GM12878 (cell line): ENCODE measurements at regions not wholly inside any gene's neighbourhood (a gene's known extent, or its start where the extent isn't known, plus 50 kb on each side); places are given as distances from the start of the nearest gene placed in this dataset.

ENCODE experiments used
- ATAC-seq: fragments of 200-7000 bp; cut with Tn5 transposase; 3 replicates; pipeline ENCODE4 v1.9.1; 2020; ENCODE audit warnings: mild to moderate bottlenecking, moderate library complexity
- BruUV-seq: library from RNA; stranded (reverse); fragments of 400-500 nt; replicated peaks from 2 replicates; lab custom pipeline; 2021; lab: Mats Ljungman, UMichigan
- CTCF ChIA-PET: fragments of 300-600 bp; sonication (Branson Sonifier 250); formaldehyde crosslinking; extraction: SDS; loops from one replicate; lab custom pipeline; 2021; ENCODE audit warnings: inconsistent platforms; lab: Yijun Ruan, JAX
- POLR2A ChIA-PET: fragments of 350-600 bp; formaldehyde crosslinking; extraction: SDS; loops from one replicate; lab custom pipeline; 2021; ENCODE audit warnings: inconsistent platforms; lab: Charles Lee
- RAD21 ChIA-PET: fragments of 300-600 bp; sonication (Branson Sonifier 250); formaldehyde crosslinking; loops from one replicate; lab custom pipeline; 2023; ENCODE audit warnings: antibody characterized with exemption; ENCODE audit not compliant: unreplicated experiment; lab: Charles Lee
- SMC1A ChIA-PET: fragments of 300-600 bp; sonication (Branson Sonifier 250); formaldehyde crosslinking; loops from one replicate; lab custom pipeline; 2023; ENCODE audit not compliant: unreplicated experiment, uncharacterized antibody; lab: Charles Lee
- DNase-seq: peaks from one replicate; pipeline ENCODE4 v3.0.0-alpha.2; 2011; ENCODE audit warnings: low read depth, low spot score
- FAIRE-seq: peaks from 3 replicates; lab custom pipeline; 2011; peaks lifted over from hg19 to GRCh38; lab: Jason Lieb, UNC
- H2AFZ ChIP-seq: 2 replicates; pipeline ENCODE4 v1.6.0; 2011; ENCODE audit warnings: low read depth, low read length, control low read depth; ENCODE audit not compliant: control insufficient read depth
- H3K27ac ChIP-seq: 2 replicates; pipeline ENCODE4 v1.5.1; 2011; ENCODE audit warnings: control low read depth; ENCODE audit not compliant: control insufficient read depth, insufficient read depth
- H3K27me3 ChIP-seq, 2 experiments: replicated peaks in 1 of 2; 2 replicates each; pipeline versions ENCODE4 v1.6.0 to v1.6.1; 2011; ENCODE audit warnings: low read length in 1 of 2; ENCODE audit not compliant: control insufficient read depth in 2 of 2, insufficient read depth in 2 of 2
- H3K36me3 ChIP-seq, 2 experiments: 2 replicates each; pipeline ENCODE4 v1.5.1; 2011; ENCODE audit warnings: low read length in 1 of 2; ENCODE audit not compliant: control insufficient read depth in 2 of 2, insufficient read depth in 2 of 2
- H3K4me1 ChIP-seq: 2 replicates; pipeline ENCODE4 v1.6.1; 2011; ENCODE audit warnings: mild to moderate bottlenecking, low read length, moderate library complexity, mixed read lengths; ENCODE audit not compliant: control insufficient read depth, insufficient read depth
- H3K4me2 ChIP-seq: 2 replicates; pipeline ENCODE4 v1.6.0; 2011; ENCODE audit warnings: control low read depth; ENCODE audit not compliant: control insufficient read depth, insufficient read depth
- H3K4me3 ChIP-seq: fragments of 200-600 bp; sonication (generic); 2 replicates; pipeline ENCODE4 v1.5.1; 2016
- H3K79me2 ChIP-seq: 2 replicates; pipeline ENCODE4 v1.6.0; 2011; ENCODE audit warnings: low read length; ENCODE audit not compliant: control insufficient read depth, insufficient read depth
- H3K9ac ChIP-seq: 2 replicates; pipeline ENCODE4 v1.8.0; 2011; ENCODE audit warnings: low read length, control low read depth, mixed read lengths; ENCODE audit not compliant: control insufficient read depth, insufficient read depth
- H3K9me3 ChIP-seq: replicated peaks from 3 replicates; pipeline ENCODE4 v1.5.1; 2011; ENCODE audit warnings: mild to moderate bottlenecking, low read length; ENCODE audit not compliant: control insufficient read depth, insufficient read depth
- H4K20me1 ChIP-seq: 2 replicates; pipeline ENCODE4 v1.6.0; 2011; ENCODE audit not compliant: control insufficient read depth, insufficient read depth
- CBFB ChIP-seq: IDR thresholded peaks from 2 replicates; pipeline ENCODE4 v1.6.1; 2016; ENCODE audit warnings: antibody characterized with exemption, low read depth
- MEF2B ChIP-seq: fragments of 450-650 bp; IDR thresholded peaks from 2 replicates; pipeline ENCODE4 v1.6.1; 2018; ENCODE audit warnings: mild to moderate bottlenecking, moderate library complexity; ENCODE audit not compliant: partially characterized antibody, poor library complexity, severe bottlenecking
- RAD51 ChIP-seq: fragments of 450-650 bp; IDR thresholded peaks from 2 replicates; pipeline ENCODE4 v1.6.1; 2016; ENCODE audit warnings: moderate library complexity, mild to moderate bottlenecking, inconsistent platforms
- RB1 ChIP-seq: fragments of 450-650 bp; formaldehyde crosslinking; IDR thresholded peaks from 2 replicates; pipeline ENCODE4 v1.6.1; 2017; ENCODE audit warnings: mild to moderate bottlenecking, borderline replicate concordance
- SMAD1 ChIP-seq: fragments of 450-650 bp; IDR thresholded peaks from 2 replicates; pipeline ENCODE4 v1.6.1; 2018; ENCODE audit warnings: mild to moderate bottlenecking, low read depth; ENCODE audit not compliant: partially characterized antibody
- SMARCA5 ChIP-seq: fragments of 450-650 bp; IDR thresholded peaks from 2 replicates; pipeline ENCODE4 v1.6.1; 2017; ENCODE audit warnings: mild to moderate bottlenecking
- SPI1 ChIP-seq: IDR thresholded peaks from 2 replicates; pipeline ENCODE4 v1.6.1; 2011; ENCODE audit warnings: low read depth, mild to moderate bottlenecking, low read length, moderate library complexity, borderline replicate concordance; ENCODE audit not compliant: insufficient read depth
- TAF1 ChIP-seq: IDR thresholded peaks from 2 replicates; pipeline ENCODE4 v1.6.1; 2011; ENCODE audit warnings: mild to moderate bottlenecking, low read depth, low read length, borderline replicate concordance
- WRNIP1 ChIP-seq: IDR thresholded peaks from 2 replicates; pipeline ENCODE4 v1.6.1; 2011; ENCODE audit warnings: low read depth, low read length, improper control_type of control experiment, borderline replicate concordance
- WGBS: methylation state at CpG from one replicate; pipeline ENCODE4 v1.1.6; 2016; ENCODE audit warnings: low lambda C conversion rate; ENCODE audit not compliant: insufficient replicate concordance, insufficient coverage; ENCODE audit errors: missing lambda C conversion rate; 5-methylcytosine and 5-hydroxymethylcytosine counted together
- in situ Hi-C: fragments of 300-500 bp; cut with MboI; formaldehyde crosslinking; loops from 9 replicates; pipeline ENCODE4 v1.14.3; 2018; ENCODE audit warnings: mixed read lengths
- intact Hi-C: fragments of 100-400 bp; cut with micrococcal nuclease; formaldehyde crosslinking; loops from one replicate; pipeline ENCODE4 v1.14.2; 2022; ENCODE audit not compliant: unreplicated experiment
- TF ChIP-seq, protein P1 (sequence below): fragments of 450-650 bp; IDR thresholded peaks from 2 replicates; pipeline ENCODE4 v1.6.1; 2017; ENCODE audit warnings: low read depth, mild to moderate bottlenecking, moderate library complexity
- TF ChIP-seq, protein P2 (sequence below): IDR thresholded peaks from 2 replicates; pipeline ENCODE4 v1.6.1; 2011; ENCODE audit warnings: mild to moderate bottlenecking, low read depth, low read length, moderate library complexity; ENCODE audit not compliant: insufficient replicate concordance

DNA sequence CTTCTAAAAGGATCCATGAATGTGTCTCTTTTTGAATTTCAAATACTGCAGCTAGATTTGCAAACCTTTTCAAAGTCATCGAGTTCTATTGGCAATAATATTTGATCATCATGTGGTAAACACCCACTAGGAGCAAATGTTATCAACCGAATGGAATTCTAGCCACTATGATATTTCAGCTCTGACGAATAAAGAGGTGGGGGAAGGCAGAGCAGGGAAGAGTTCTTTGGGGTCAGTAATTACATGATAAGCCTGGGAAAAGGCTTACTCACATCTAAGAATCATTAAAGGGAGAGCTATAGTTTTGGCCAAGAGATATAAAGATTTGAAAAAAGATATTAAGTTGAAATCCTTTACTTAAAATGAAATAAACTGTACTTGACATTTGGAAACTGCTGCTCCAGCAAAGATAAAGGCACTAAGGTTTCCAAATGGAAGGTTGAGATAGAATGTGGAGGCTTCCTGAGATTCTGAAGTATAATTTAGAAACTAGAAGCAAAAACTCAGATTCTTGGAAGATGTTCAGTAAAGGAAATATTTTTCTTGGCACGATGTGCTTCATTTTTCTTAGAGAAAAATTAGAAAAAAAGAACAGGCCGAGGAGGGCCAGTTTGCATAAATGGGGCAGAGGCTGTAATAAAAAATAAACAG lies 104.7 kb upstream of the ARHGAP28 start (continued):
- no peak for TF ChIP-seq CBFB

DNA sequence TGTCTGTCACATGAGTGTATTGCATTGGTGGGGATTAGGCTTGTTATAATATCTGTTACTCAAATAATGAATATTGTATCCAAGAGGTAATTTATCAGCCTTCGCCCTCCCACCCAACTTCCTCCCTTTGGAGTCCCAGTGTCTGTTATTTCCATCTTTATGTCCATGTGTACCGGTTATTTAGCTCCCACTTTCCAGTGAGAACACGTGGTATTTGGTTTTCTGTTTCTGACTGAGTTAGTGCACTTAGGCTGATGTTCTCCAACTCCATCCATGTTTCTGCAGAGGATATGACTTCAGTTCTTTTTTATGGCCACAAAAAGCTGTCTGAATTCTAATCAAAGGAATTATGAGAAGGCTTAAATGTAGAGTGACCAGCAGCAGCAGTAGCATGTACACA lies 104.0 kb upstream of the ARHGAP28 start:
- CTCF ChIA-PET = no interaction called here
- SMC1A ChIA-PET = no interaction called here
- Histone ChIP-seq H3K9ac (no peak overlapping the region), H3K27ac (no peak overlapping the region), H3K4me2 (no peak overlapping the region), H3K9me3 (no peaks in the 10 kb centered on the region), H3K36me3 (no peaks in the 10 kb centered on the region), H3K79me2 (no peaks in the 10 kb centered on the region), H3K4me1 (no peaks in the 10 kb centered on the region), H4K20me1 (no peaks in the 10 kb centered on the region), H2AFZ (no peak overlapping the region), H3K4me3 (no peak overlapping the region), H3K27me3 (no peaks in the 10 kb centered on the region; a peak in 1 of 4 replicates)
- no peak for TF ChIP-seq MEF2B
- TF ChIP-seq SMARCA5 = no peak
- TF ChIP-seq WRNIP1 = no peak
- no peak for TF ChIP-seq RAD51
- RAD21 ChIA-PET = no interaction called here
- intact Hi-C loops = no loop called here
- POLR2A ChIA-PET = no interaction called here
- no peak for FAIRE-seq
- WGBS = 0% methylated on average over 3 of the region's 3 CpGs
- ATAC-seq = no peak
- no TSS peak for BruUV-seq
- DNase-seq = no peak
- in situ Hi-C loops = no loop called here

DNA sequence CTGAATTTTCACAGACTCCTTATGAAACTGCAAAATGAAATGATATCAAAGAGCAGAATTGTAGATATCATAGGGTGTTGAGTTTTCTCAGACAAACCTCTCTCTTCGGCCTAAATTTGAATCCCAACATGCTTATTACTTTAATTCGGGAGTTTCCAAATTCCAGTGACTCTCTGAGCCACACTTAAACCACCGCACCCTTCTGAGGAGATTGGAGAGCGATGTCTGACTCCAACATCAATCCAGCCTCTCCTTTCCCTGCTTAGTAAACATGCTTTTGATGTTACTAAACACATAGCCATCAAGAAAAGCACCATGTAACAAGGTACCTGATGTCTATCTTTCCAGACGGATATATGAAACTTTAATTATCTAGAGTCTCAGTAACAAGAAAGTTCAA lies 103.1 kb upstream of the ARHGAP28 start:
- TF ChIP-seq RAD51 = no peak
- TF ChIP-seq TAF1 = no peak
- no peak for TF ChIP-seq SMAD1
- TF ChIP-seq, protein P1, sequence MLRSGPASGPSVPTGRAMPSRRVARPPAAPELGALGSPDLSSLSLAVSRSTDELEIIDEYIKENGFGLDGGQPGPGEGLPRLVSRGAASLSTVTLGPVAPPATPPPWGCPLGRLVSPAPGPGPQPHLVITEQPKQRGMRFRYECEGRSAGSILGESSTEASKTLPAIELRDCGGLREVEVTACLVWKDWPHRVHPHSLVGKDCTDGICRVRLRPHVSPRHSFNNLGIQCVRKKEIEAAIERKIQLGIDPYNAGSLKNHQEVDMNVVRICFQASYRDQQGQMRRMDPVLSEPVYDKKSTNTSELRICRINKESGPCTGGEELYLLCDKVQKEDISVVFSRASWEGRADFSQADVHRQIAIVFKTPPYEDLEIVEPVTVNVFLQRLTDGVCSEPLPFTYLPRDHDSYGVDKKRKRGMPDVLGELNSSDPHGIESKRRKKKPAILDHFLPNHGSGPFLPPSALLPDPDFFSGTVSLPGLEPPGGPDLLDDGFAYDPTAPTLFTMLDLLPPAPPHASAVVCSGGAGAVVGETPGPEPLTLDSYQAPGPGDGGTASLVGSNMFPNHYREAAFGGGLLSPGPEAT = no peak
- TF ChIP-seq SPI1 = no peak
- TF ChIP-seq RB1 = no peak
- TF ChIP-seq, protein P2, sequence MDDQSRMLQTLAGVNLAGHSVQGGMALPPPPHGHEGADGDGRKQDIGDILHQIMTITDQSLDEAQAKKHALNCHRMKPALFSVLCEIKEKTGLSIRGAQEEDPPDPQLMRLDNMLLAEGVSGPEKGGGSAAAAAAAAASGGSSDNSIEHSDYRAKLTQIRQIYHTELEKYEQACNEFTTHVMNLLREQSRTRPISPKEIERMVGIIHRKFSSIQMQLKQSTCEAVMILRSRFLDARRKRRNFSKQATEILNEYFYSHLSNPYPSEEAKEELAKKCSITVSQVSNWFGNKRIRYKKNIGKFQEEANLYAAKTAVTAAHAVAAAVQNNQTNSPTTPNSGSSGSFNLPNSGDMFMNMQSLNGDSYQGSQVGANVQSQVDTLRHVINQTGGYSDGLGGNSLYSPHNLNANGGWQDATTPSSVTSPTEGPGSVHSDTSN = no peak
- Histone ChIP-seq H3K27me3 (no peaks in the 10 kb centered on the region; a peak in 1 of 4 replicates), H4K20me1 (no peaks in the 10 kb centered on the region), H3K36me3 (no peaks in the 10 kb centered on the region), H3K4me2 (no peak overlapping the region), H2AFZ (no peak overlapping the region), H3K27ac (no peak overlapping the region), H3K79me2 (no peaks in the 10 kb centered on the region), H3K9ac (no peak overlapping the region), H3K4me1 (no peaks in the 10 kb centered on the region), H3K9me3 (no peaks in the 10 kb centered on the region), H3K4me3 (no peak overlapping the region)
- no peak for ATAC-seq
- POLR2A ChIA-PET = no interaction called here
- 21% methylated on average over 5 of the region's 5 CpGs for WGBS
- CTCF ChIA-PET = no interaction called here
- RAD21 ChIA-PET = no interaction called here
- FAIRE-seq = no peak
- SMC1A ChIA-PET = no interaction called here
- in situ Hi-C loops (no loop called here), intact Hi-C loops (no loop called here)
- BruUV-seq = no TSS peak
- no peak for DNase-seq
